Transverse colon (tissue), 4 donors: ENCODE measurements at regions not wholly inside any gene's neighbourhood (a gene's known extent, or its start where the extent isn't known, plus 50 kb on each side); places are given as distances from the start of the nearest gene placed in this dataset.

Experiments used
- CTCF ChIP-seq, 5 experiments: fragments of 200-600 bp in 3 of 5; fragments of 450-650 bp in 2 of 5; sonication (generic) in 3 of 5; IDR thresholded peaks; 1 replicate in 2 of 5; 2 replicates in 3 of 5; pipeline ENCODE4 v1.5.1; 2016 to 2017; ENCODE audit warnings: antibody characterized with exemption in 5 of 5, inconsistent platforms in 3 of 5, mild to moderate bottlenecking in 2 of 5, moderate library complexity in 1 of 5
- EP300 ChIP-seq: sonication (generic); formaldehyde crosslinking; IDR thresholded peaks from one replicate; pipeline ENCODE4 v1.6.1; 2017; ENCODE audit warnings: antibody characterized with exemption, low read depth
- POLR2AphosphoS5 ChIP-seq, 3 donors: sonication (generic); formaldehyde crosslinking; IDR thresholded peaks; one replicate each; pipeline ENCODE4 v1.6.1; 2016; ENCODE audit warnings: antibody characterized with exemption in 3 of 3

DNA sequence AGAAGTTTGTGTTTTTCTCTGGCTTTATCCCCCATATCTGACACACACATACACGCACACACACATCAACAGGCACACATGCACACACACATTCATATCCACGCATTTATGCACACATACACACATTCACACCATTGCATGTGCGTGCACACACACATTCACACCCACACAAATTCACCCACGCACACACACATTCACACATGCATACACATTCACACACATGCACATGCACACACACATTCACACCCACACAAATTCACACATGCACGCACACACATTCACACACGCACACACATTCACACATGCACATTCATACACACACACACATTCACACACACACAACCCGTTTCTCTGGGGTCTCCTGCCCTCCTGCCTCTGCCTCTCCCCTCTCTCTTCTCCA is 264.2 kb downstream of the BCL11B start:
- no peak for TF ChIP-seq POLR2AphosphoS5 (IDR thresholded peaks at IDR 0.05)
- no peak for TF ChIP-seq EP300
- TF ChIP-seq CTCF (IDR thresholded peaks at IDR 0.05): no peak
